Endothelial cell of umbilical vein (primary cell): ENCODE measurements at regions not wholly inside any gene's neighbourhood (a gene's known extent, or its start where the extent isn't known, plus 50 kb on each side); places are given as distances from the start of the nearest gene placed in this dataset.

Experiments
- BruUV-seq: library from RNA; stranded (reverse); fragments of 400-500 nt; replicated peaks from 2 replicates; lab custom pipeline; 2021; lab: Mats Ljungman, UMichigan
- CTCF ChIA-PET: fragments of 300-600, 350-600 bp; sonication (Branson Sonifier 250); formaldehyde crosslinking; loops from one replicate; lab custom pipeline; 2021; ENCODE audit warnings: antibody characterized with exemption, inconsistent platforms; lab: Charles Lee
- POLR2A ChIA-PET: fragments of 300-600, 350-600 bp; sonication (Branson Sonifier 250); formaldehyde crosslinking; loops from one replicate; lab custom pipeline; 2021; ENCODE audit warnings: antibody characterized with exemption, inconsistent platforms; lab: Charles Lee
- DNase-seq: peaks from one replicate; pipeline ENCODE4 v3.0.0-alpha.2; 2011; ENCODE audit warnings: low read depth, low spot score
- FAIRE-seq: peaks from 2 replicates; lab custom pipeline; 2011; peaks lifted over from hg19 to GRCh38; lab: Jason Lieb, UNC
- H2AFZ ChIP-seq: 2 replicates; pipeline ENCODE4 v1.6.0; 2012; ENCODE audit warnings: low read depth, low read length, control low read depth, inconsistent platforms
- H3K27ac ChIP-seq: 2 replicates; pipeline ENCODE4 v1.5.1; 2011; ENCODE audit warnings: low read depth, mild to moderate bottlenecking, control low read depth, low read length, moderate library complexity; ENCODE audit not compliant: insufficient read depth
- H3K27me3 ChIP-seq, 2 experiments: 2 replicates each; pipeline versions ENCODE4 v1.6.0 to v1.6.1; 2011; ENCODE audit warnings: low read length in 2 of 2, mixed read lengths in 1 of 2; ENCODE audit not compliant: control insufficient read depth in 2 of 2, insufficient read depth in 2 of 2
- H3K36me3 ChIP-seq, 2 experiments: 2 replicates in 1 of 2; 3 replicates in 1 of 2; pipeline ENCODE4 v1.5.1; 2011; ENCODE audit warnings: low read length in 2 of 2, mild to moderate bottlenecking in 1 of 2, moderate library complexity in 1 of 2; ENCODE audit not compliant: control insufficient read depth in 2 of 2, insufficient read depth in 2 of 2; ENCODE audit errors: extremely low read depth in 1 of 2
- H3K4me1 ChIP-seq: 3 replicates; pipeline ENCODE4 v1.5.1; 2011; ENCODE audit warnings: mild to moderate bottlenecking, low read length; ENCODE audit not compliant: control insufficient read depth, insufficient read depth; ENCODE audit errors: extremely low read depth
- H3K4me2 ChIP-seq: 2 replicates; pipeline ENCODE4 v1.6.1; 2011; ENCODE audit warnings: low read length, control low read depth, mixed read lengths; ENCODE audit not compliant: insufficient read depth
- H3K4me3 ChIP-seq, 3 experiments: fragments of 200-600 bp in 1 of 3; sonication (generic), shearing (Covaris generic) in 1 of 3; replicated peaks in 1 of 3; 2 replicates each; pipeline ENCODE4 v1.5.1; 2011 to 2016; ENCODE audit warnings: control low read depth in 3 of 3, low read length in 3 of 3, mild to moderate bottlenecking in 2 of 3, inconsistent platforms in 1 of 3, low read depth in 1 of 3, moderate library complexity in 1 of 3; ENCODE audit not compliant: insufficient read depth in 1 of 3
- H3K79me2 ChIP-seq: 2 replicates; pipeline ENCODE4 v1.6.0; 2012; ENCODE audit warnings: low read length, inconsistent platforms; ENCODE audit not compliant: control insufficient read depth, insufficient read depth
- H3K9ac ChIP-seq: replicated peaks from 2 replicates; pipeline ENCODE3; 2011; ENCODE audit warnings: low read length, control low read depth; ENCODE audit not compliant: insufficient read depth; ENCODE audit errors: extremely low read depth
- H3K9me1 ChIP-seq: replicated peaks from 3 replicates; pipeline ENCODE4 v1.6.0; 2011; ENCODE audit warnings: mild to moderate bottlenecking, low read length; ENCODE audit not compliant: control insufficient read depth, insufficient read depth; ENCODE audit errors: extremely low read depth
- H3K9me3 ChIP-seq: replicated peaks from 2 replicates; pipeline ENCODE4 v1.5.1; 2012; ENCODE audit warnings: low read length, inconsistent platforms; ENCODE audit not compliant: control insufficient read depth, insufficient read depth
- H4K20me1 ChIP-seq: replicated peaks from 2 replicates; pipeline ENCODE3; 2011; ENCODE audit warnings: mild to moderate bottlenecking, low read length; ENCODE audit not compliant: control insufficient read depth, insufficient read depth; ENCODE audit errors: extremely low read depth
- FOS ChIP-seq: IDR thresholded peaks from 2 replicates; pipeline ENCODE4 v1.6.1; 2011; ENCODE audit warnings: mild to moderate bottlenecking, low read length, moderate library complexity, borderline replicate concordance; ENCODE audit not compliant: insufficient read depth
- GATA2 ChIP-seq: IDR thresholded peaks from 2 replicates; pipeline ENCODE4 v1.7.0; 2011; ENCODE audit warnings: low read depth, mild to moderate bottlenecking, moderate library complexity, mixed read lengths, low read length; ENCODE audit not compliant: insufficient read length, insufficient read depth
- JUN ChIP-seq: IDR thresholded peaks from 2 replicates; pipeline ENCODE4 v1.6.1; 2011; ENCODE audit warnings: borderline replicate concordance, low read depth; ENCODE audit not compliant: insufficient read length, insufficient read depth
- MAX ChIP-seq: IDR thresholded peaks from 2 replicates; pipeline ENCODE4 v1.6.1; 2011; ENCODE audit not compliant: insufficient read depth, insufficient read length
- MYC ChIP-seq: IDR thresholded peaks from one replicate; pipeline ENCODE4 v1.6.1; 2011; ENCODE audit warnings: mild to moderate bottlenecking, low read depth, low read length
- POLR2A ChIP-seq: IDR thresholded peaks from 2 replicates; pipeline ENCODE4 v1.6.1; 2012; ENCODE audit warnings: low read depth, mild to moderate bottlenecking, control low read depth, low read length
- POLR2AphosphoS5 ChIP-seq: IDR thresholded peaks from 2 replicates; pipeline ENCODE4 v1.6.1; 2012; ENCODE audit warnings: low read depth, mild to moderate bottlenecking, control low read depth, low read length, moderate library complexity; ENCODE audit not compliant: insufficient read depth
- dilution Hi-C: fragments of 300-500 bp; cut with MboI; formaldehyde crosslinking; loops from one replicate; pipeline ENCODE4 v1.15.0; 2019; ENCODE audit warnings: low sequenced_read_pairs; ENCODE audit not compliant: extremely low pct_ligation_motif_present
- intact Hi-C: fragments of 100-400 bp; cut with micrococcal nuclease; formaldehyde crosslinking; loops from one replicate; pipeline ENCODE4 v1.10.0; 2022

DNA sequence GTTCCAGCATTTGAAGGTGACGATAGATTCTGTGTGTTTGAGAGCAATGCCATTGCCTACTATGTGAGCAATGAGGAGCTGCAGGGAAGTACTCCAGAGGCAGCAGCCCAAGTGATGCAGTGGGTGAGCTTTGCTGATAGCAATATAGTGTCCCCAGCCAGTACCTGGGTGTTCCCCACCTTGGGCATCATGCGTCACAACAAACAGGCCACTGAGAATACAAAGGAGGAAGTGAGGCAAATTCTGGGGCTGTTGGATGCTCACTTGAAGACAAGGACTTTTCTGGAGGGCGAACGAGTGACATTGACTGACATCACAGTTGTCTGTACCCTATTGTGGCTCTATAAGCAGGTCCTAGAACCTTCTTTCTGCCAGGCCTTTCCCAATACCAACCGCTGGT is 142.0 kb downstream of the PLS3 start:
- dilution Hi-C loops (no loop called here), intact Hi-C loops (no loop called here)
- FAIRE-seq: no peak
- Histone ChIP-seq H3K9ac (no peak overlapping the region), H3K9me3 (no peaks in the 10 kb centered on the region), H3K36me3 (no peaks in the 10 kb centered on the region), H3K4me3 (no peak overlapping the region), H2AFZ (no peak overlapping the region), H3K4me1 (no peaks in the 10 kb centered on the region), H3K79me2 (no peaks in the 10 kb centered on the region), H3K9me1 (no peaks in the 10 kb centered on the region), H3K27me3 (no peaks in the 10 kb centered on the region), H4K20me1 (no peaks in the 10 kb centered on the region), H3K27ac (no peak overlapping the region), H3K4me2 (no peak overlapping the region)
- TF ChIP-seq JUN (no peak), FOS (no peak), POLR2A (no peak), MYC (no peak), POLR2AphosphoS5 (no peak), MAX (no peak), GATA2 (no peak)
- ChIA-PET CTCF (interaction anchor here (1.3 kb wide), 1 partner anchor 12 kb away, joined by 5 read pairs; no protein-coding TSS in a partner anchor), POLR2A (no interaction called here)
- DNase-seq: no peak
- no TSS peak for BruUV-seq

- Histone ChIP-seq H3K9ac (no peak overlapping the region), H3K4me2 (no peak overlapping the region), H3K4me3 (no peak overlapping the region), H3K27me3 (no peaks in the 10 kb centered on the region), H3K4me1 (no peaks in the 10 kb centered on the region), H3K79me2 (no peaks in the 10 kb centered on the region), H3K9me1 (no peaks in the 10 kb centered on the region), H3K9me3 (no peaks in the 10 kb centered on the region), H3K36me3 (no peaks in the 10 kb centered on the region), H2AFZ (no peak overlapping the region), H3K27ac (no peak overlapping the region), H4K20me1 (no peaks in the 10 kb centered on the region)
- TF ChIP-seq POLR2A (no peak), POLR2AphosphoS5 (no peak), MAX (no peak), MYC (no peak)
- dilution Hi-C loops: no loop called here
- POLR2A ChIA-PET: no interaction called here
- CTCF ChIA-PET: no interaction called here
- intact Hi-C loops: no loop called here
- no peak for DNase-seq
- peak; percentile 59 for FAIRE-seq
- no TSS peak for BruUV-seq
Observed at GRCh38 chrX:115709039-115709438, 148.1 kb downstream of the PLS3 start.
